NB4 (cell line): ENCODE measurements at regions not wholly inside any gene's neighbourhood (a gene's known extent, or its start where the extent isn't known, plus 50 kb on each side); places are given as distances from the start of the nearest gene placed in this dataset.

Experiments
- DNase-seq: peaks from one replicate; pipeline ENCODE4 v3.0.0; 2010; ENCODE audit warnings: low read depth
- H3K4me3 ChIP-seq: one replicate; pipeline ENCODE4 v1.5.1; 2011; ENCODE audit warnings: mild to moderate bottlenecking, low read depth, low read length, moderate library complexity
- MYC ChIP-seq: IDR thresholded peaks from 2 replicates; pipeline ENCODE4 v1.6.1; 2011; ENCODE audit warnings: low read depth, low read length
- POLR2A ChIP-seq: IDR thresholded peaks from 2 replicates; pipeline ENCODE4 v1.6.1; 2011; ENCODE audit warnings: mild to moderate bottlenecking; ENCODE audit not compliant: insufficient read length; ENCODE audit errors: extremely low read depth
- TF ChIP-seq, protein P1 (sequence below): IDR thresholded peaks from 2 replicates; pipeline ENCODE4 v1.6.1; 2011; ENCODE audit warnings: low read depth, low read length
- TF ChIP-seq, protein P2 (sequence below): IDR thresholded peaks from one replicate; pipeline ENCODE4 v1.5.1; 2012; ENCODE audit warnings: low read depth, low read length

DNA sequence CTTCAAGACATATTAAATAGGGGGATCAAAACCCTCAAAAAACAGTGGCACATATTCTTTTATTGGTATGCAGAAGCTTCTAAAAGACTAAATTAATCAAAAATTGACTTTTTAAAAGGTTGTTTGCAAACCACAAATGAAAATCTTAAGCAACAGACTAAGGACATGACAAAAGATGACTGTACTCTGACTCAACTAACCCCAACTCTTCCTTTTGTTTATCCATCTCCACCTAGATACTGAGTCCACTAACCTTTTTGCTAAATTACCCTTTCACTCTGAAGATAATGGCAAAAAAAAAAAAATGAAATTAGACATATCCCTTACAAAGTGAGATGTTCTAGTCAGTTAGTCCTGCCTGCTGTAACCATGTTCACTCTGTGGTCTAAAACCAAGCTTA lies 91.6 kb upstream of the NLRP2B start:
- TF ChIP-seq, protein P1, sequence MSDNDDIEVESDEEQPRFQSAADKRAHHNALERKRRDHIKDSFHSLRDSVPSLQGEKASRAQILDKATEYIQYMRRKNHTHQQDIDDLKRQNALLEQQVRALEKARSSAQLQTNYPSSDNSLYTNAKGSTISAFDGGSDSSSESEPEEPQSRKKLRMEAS, result no peak
- TF ChIP-seq, protein P2, sequence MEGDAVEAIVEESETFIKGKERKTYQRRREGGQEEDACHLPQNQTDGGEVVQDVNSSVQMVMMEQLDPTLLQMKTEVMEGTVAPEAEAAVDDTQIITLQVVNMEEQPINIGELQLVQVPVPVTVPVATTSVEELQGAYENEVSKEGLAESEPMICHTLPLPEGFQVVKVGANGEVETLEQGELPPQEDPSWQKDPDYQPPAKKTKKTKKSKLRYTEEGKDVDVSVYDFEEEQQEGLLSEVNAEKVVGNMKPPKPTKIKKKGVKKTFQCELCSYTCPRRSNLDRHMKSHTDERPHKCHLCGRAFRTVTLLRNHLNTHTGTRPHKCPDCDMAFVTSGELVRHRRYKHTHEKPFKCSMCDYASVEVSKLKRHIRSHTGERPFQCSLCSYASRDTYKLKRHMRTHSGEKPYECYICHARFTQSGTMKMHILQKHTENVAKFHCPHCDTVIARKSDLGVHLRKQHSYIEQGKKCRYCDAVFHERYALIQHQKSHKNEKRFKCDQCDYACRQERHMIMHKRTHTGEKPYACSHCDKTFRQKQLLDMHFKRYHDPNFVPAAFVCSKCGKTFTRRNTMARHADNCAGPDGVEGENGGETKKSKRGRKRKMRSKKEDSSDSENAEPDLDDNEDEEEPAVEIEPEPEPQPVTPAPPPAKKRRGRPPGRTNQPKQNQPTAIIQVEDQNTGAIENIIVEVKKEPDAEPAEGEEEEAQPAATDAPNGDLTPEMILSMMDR, result no peak
- TF ChIP-seq MYC (no peak), POLR2A (no peak)
- H3K4me3 ChIP-seq, result no peak overlapping the region
- DNase-seq, result no peak

DNA sequence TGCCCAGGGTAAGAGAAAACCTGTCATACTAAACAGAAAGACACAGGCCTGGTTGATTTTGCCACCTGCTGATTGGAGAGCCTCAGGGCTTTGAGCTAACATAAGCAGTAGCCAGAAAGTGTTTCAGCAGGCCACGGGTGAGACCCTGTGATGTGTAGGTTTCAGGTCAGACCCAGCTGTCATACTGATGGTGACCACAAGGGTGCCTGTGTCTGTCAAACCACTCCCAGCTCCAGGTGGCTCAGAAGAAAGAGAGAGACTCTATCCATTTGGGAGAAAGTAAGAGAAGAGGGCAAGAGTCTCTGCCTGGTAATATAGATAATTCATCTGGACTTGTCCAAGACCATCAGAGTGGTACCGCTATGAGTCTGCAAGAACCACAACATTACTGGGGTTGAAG lies 72.8 kb upstream of the NLRP2B start:
- peak; percentile 1 for DNase-seq
- TF ChIP-seq, protein P2, result peak; percentile 15
- TF ChIP-seq MYC, result no peak
- no peak overlapping the region for H3K4me3 ChIP-seq

DNA sequence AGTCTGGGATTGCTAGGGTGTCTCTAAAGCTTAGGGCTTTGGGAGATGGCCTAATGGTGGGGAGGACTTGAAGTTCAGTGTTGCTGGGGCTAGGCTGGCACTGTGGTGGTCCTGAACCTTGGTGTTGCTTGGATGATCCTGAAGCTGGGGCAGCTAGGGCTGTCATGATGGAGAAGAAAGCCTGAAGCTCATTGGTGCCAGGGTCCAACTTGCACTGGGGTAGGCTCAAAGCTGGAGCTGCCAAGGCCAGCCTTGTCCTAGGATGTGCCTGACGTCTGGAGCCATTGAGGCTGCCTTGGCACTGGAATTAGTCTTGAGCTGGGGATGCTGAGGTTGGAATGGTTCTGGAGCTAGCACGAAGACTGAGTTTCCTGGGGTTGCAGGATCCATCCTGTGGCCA lies 61.0 kb upstream of the NLRP2B start:
- no peak overlapping the region for H3K4me3 ChIP-seq
- DNase-seq, result no peak
- TF ChIP-seq POLR2A (no peak), MYC (no peak)
- TF ChIP-seq, protein P1, result no peak
- TF ChIP-seq, protein P2, result no peak

DNA sequence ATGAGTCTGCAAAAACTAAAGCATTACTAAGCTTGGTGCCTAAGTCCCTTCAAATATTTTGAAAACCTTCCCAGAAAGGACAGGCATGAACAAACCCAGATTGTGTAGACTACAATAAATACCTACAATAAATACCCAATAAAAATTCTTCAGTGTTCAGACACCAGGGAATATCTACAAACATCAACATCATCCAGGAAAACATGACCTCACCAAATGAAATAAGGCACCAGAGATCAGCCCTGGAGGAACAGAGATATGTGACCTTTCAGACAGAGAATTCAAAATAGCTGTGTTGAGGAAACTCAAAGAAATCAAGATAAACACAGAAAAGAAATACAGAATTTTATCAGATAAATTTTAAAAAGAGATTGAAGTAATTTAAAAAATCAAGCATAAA lies 57.8 kb upstream of the NLRP2B start:
- no peak overlapping the region for H3K4me3 ChIP-seq
- DNase-seq, result no peak
- TF ChIP-seq, protein P2, result no peak
- TF ChIP-seq, protein P1, result no peak
- TF ChIP-seq POLR2A (no peak), MYC (no peak)
